GM12872 (cell line): ENCODE measurements at regions not wholly inside any gene's neighbourhood (a gene's known extent, or its start where the extent isn't known, plus 50 kb on each side); places are given as distances from the start of the nearest gene placed in this dataset.
A peak's percentile ranks its signal among the peaks of the same experiment; 100 is the strongest.

Source experiments
- TF ChIP-seq, protein P1 (sequence below): IDR thresholded peaks from 3 replicates; pipeline ENCODE4 v1.5.1; 2011; ENCODE audit warnings: low read depth, mild to moderate bottlenecking, low read length, moderate library complexity; ENCODE audit not compliant: insufficient read depth

DNA sequence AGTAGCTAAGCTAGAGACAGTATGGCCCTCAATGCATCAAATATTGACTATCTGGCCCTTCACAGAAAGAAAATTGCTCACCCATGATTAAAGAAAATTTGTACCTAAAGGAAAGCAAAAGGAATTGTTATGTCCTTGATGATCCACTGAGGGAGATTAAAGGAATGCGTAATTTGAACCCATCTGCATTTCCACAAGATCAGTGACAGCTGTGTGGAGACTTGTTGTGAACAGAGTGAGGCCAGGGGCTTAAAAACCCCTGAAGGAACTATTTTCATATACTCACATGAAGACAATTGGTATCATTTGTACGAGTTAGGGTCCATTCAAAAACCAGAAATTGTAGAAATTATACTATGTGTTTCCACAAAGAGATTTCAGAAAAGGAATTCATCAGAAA, 1908.1 kb upstream of the SEL1L start:
- TF ChIP-seq, protein P1, sequence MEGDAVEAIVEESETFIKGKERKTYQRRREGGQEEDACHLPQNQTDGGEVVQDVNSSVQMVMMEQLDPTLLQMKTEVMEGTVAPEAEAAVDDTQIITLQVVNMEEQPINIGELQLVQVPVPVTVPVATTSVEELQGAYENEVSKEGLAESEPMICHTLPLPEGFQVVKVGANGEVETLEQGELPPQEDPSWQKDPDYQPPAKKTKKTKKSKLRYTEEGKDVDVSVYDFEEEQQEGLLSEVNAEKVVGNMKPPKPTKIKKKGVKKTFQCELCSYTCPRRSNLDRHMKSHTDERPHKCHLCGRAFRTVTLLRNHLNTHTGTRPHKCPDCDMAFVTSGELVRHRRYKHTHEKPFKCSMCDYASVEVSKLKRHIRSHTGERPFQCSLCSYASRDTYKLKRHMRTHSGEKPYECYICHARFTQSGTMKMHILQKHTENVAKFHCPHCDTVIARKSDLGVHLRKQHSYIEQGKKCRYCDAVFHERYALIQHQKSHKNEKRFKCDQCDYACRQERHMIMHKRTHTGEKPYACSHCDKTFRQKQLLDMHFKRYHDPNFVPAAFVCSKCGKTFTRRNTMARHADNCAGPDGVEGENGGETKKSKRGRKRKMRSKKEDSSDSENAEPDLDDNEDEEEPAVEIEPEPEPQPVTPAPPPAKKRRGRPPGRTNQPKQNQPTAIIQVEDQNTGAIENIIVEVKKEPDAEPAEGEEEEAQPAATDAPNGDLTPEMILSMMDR = no peak

DNA sequence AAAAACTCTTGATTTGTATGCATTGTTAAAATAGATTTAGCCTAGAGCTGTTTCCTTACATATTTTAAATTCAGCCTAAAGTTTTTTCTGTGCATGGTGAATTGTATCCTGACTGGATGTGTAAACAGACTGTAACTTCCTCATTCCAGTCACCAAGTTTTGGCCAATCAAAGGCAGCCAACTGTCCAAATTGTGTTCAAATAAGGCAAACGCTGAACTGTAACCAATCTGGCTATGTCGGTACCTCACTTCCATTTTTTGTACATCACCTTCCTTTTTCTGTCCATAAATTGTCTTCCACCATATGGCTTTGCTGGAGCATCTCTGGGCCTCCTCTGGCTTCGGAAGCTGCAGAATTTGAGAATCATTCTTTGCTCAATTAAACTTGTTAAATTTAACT, 1921.9 kb upstream of the SEL1L start:
- TF ChIP-seq, protein P1 = no peak

DNA sequence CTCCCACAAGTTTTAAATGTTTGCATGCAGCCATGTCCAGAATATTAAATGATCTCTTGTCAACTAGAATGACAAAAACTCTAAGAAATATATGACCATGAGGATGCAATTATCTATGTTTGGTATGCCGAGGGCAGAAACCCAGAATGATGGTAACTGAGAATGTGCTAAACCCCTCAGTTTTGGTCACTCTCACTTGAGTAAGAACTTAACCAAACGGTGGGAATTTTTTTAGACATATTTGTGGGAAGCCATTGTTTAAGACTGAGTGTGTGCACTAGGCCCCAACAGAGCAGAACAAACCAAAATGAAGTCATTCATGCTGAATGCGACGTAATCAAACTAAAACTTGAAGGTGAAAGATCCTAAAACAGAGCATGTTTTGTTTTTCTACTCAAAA, 1927.9 kb upstream of the SEL1L start:
- TF ChIP-seq, protein P1 = no peak

DNA sequence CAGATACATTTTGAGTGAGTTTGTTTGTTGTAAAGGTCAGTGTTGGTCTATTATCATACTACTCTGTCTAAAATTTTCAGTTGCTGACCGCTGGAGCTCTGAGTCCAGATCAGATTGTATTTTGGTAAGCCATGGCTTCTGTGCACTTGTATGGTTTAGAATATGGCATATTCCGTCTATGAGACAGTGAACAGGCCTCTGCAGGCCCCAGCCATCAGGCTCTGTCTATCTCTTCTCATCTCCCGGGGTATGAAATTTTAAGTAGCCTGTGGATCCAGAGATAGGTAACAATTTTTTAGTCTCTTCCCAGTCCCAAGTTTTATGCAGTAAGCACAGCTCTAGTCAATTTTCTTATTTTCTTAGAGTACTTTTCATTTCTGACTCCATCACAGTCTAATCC, 1929.1 kb upstream of the SEL1L start:
- TF ChIP-seq, protein P1 = no peak

DNA sequence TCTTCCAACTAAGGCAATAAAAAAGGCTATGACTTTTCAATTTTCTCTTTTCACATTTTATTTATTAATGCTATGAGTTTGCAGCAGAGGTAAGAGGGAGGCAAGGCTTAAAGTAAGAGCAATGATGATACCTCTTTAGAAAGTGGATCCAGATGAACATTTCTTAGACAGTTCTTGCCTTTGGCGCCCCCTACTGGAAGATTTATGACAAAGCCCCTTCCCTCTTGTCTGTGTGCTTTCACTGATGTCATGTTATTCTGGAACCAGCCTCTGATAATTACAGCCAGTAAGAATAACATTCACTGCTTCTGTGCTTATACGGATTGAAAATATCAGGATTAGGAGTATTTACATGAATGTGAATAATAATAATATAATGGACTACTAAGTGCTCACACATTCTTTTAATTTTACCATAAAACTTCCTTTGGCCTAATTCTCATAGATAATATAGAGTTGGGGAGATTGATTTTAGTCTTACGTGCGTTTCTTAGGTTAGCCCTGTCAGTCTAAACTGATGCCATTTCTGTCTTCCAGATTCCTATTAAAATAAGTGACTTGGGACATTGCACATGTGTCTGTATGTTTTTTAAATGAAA, 1929.9 kb upstream of the SEL1L start:
- TF ChIP-seq, protein P1 = peak; percentile 64

DNA sequence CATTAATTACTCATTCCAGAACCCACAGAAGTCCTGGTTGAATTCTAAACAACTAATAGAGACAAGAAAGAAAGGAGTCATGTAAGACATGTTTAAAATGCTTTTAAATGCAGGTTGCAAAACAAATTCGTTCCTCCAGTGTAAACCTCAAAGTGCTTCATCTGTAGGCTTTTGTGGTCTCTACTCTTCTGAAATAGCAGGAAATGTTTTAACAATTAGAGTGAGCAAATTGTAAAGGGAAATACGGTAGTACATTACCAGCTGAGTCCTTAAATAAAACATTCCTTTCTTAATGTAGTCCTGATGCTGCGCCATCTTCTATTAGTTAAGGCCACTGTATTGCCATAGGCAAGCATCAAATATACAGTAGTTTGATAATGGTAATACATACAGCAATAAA, 1934.2 kb upstream of the SEL1L start:
- TF ChIP-seq, protein P1 = no peak

DNA sequence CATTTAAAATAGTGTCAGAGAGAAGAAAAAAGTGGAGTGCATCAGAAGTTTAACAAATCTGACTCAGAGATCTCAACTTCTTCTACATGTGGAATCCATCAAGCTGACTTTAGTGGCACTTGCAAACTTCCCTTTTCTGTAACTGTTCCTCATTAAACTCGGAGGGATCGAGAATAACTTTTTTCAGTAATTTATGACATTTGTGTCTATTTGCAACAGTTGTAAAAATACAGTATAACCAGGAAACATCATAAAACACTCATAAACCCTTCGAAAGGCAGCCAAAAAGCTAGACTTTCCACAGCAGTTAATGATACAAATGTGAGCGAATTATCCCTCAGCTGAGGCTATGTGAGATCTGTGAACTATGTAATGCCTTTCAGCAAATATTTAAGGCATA, 1936.8 kb upstream of the SEL1L start:
- TF ChIP-seq, protein P1 = no peak
